ENCODE measurements at regions not wholly inside any gene's neighbourhood (a gene's known extent, or its start where the extent isn't known, plus 50 kb on each side); places are given as distances from the start of the nearest gene placed in this dataset.

DNA sequence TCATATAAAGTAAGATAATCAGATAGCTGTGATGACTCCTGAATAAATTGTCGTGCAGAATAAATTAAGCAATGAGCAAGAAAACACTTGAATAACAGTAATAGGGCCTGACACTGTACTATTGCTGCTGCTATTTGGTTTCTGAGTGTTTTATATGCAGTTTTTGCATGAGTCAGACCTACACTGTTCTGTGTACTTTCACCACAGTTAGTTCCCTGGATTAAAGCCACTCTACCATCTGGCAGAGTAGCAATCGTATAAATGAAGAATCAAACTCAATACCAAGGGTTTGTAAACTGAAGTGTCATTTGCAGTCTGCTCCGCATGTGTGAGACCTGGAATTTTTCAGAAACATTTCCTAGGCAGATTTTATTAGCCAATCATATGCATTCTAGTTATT lies 398.6 kb upstream of the CDH7 start:
- TF ChIP-seq, protein P1, sequence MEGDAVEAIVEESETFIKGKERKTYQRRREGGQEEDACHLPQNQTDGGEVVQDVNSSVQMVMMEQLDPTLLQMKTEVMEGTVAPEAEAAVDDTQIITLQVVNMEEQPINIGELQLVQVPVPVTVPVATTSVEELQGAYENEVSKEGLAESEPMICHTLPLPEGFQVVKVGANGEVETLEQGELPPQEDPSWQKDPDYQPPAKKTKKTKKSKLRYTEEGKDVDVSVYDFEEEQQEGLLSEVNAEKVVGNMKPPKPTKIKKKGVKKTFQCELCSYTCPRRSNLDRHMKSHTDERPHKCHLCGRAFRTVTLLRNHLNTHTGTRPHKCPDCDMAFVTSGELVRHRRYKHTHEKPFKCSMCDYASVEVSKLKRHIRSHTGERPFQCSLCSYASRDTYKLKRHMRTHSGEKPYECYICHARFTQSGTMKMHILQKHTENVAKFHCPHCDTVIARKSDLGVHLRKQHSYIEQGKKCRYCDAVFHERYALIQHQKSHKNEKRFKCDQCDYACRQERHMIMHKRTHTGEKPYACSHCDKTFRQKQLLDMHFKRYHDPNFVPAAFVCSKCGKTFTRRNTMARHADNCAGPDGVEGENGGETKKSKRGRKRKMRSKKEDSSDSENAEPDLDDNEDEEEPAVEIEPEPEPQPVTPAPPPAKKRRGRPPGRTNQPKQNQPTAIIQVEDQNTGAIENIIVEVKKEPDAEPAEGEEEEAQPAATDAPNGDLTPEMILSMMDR (IDR thresholded peaks at IDR 0.05) = no peak
- H3K4me3 ChIP-seq (ENCODE audit: low read length) = no peak overlapping the region
- no peaks in the 10 kb centered on the region for H3K4me1 ChIP-seq (ENCODE audit: control insufficient read depth, insufficient read depth, low read length)
- DNase-seq (no peak), ATAC-seq (no peak)
- Mint-ChIP-seq H3K36me3 (peaks cover 13% of the 10 kb centered on the region), H3K27me3 (ENCODE audit: low read depth in 2 of 2) (no peaks in the 10 kb centered on the region), H3K27ac (no peak overlapping the region), H3K4me3 (no peak overlapping the region), H3K9me3 (peaks cover 6 to 10% of the 10 kb centered on the region in 2 donors), H3K4me1 (no peaks in the 10 kb centered on the region)
- H3K27me3 ChIP-seq (ENCODE audit: control insufficient read depth, insufficient read depth, low read length) = no peaks in the 10 kb centered on the region
- intact Hi-C loops (cut with micrococcal nuclease) = no loop called here
- H3K36me3 ChIP-seq (ENCODE audit: control insufficient read depth, insufficient read depth, low read length) = no peaks in the 10 kb centered on the region
- no peaks in the 10 kb centered on the region for H3K9me3 ChIP-seq (ENCODE audit: control insufficient read depth, insufficient read depth, low read length)
- no peak overlapping the region for H3K27ac ChIP-seq (ENCODE audit: low read length)
- WGBS (ENCODE audit: insufficient coverage) = 83% methylated on average over 2 of the region's 3 CpGs

DNA sequence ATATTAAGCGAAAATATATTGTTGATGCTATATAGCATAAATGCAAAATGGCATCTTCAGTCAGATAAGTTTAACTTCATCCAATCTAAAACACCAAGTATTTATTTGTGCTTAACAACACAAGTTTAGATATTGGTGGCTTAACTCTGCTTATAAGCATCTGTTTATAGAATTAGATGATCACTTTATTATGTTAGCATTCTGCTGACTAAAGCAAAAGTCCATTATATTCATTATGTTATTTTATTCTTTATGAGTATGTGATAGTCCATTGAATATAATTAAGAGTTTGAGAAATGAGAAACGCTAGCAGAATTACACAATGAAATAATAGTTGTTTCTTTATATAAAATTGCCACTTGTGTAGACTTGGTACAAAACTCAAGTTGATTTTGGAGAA lies 401.2 kb upstream of the CDH7 start:
- Histone ChIP-seq H3K27ac (ENCODE audit: low read length) (no peak overlapping the region), H3K4me1 (ENCODE audit: control insufficient read depth, insufficient read depth, low read length) (no peaks in the 10 kb centered on the region), H3K36me3 (ENCODE audit: control insufficient read depth, insufficient read depth, low read length) (no peaks in the 10 kb centered on the region), H3K27me3 (ENCODE audit: control insufficient read depth, insufficient read depth, low read length) (no peaks in the 10 kb centered on the region), H3K9me3 (ENCODE audit: control insufficient read depth, insufficient read depth, low read length) (no peaks in the 10 kb centered on the region), H3K4me3 (ENCODE audit: low read length) (no peak overlapping the region)
- Mint-ChIP-seq H3K27ac (no peak overlapping the region), H3K4me3 (no peak overlapping the region), H3K4me1 (no peaks in the 10 kb centered on the region), H3K27me3 (ENCODE audit: low read depth in 2 of 2) (no peaks in the 10 kb centered on the region), H3K9me3 (peaks cover 4 to 8% of the 10 kb centered on the region in 2 donors), H3K36me3 (peaks cover 9% of the 10 kb centered on the region)
- ATAC-seq (no peak), DNase-seq (no peak)
- WGBS (ENCODE audit: insufficient coverage) = no CpG with 5 or more reads among the region's 2 CpGs
- TF ChIP-seq, protein P1 (IDR thresholded peaks at IDR 0.05) = no peak
- intact Hi-C loops (cut with micrococcal nuclease) = no loop called here

DNA sequence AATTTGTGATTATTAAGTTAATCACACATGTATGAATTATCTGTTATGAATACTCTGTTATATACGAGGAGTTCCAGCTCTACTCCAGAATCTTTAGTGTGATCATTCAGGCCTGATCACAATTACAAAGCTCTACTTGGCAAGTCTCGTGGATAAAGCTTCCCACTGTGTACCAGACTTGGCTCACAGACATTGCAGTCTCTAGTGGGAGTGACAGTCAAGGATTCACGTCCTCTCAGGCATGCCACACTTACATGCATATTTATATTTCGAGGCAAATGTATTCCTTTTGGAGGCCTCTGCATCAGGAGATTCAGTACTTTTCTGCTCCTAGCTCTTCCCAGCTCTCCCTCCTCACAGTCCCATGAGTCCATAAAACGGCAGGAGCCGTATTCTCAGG lies 403.4 kb upstream of the CDH7 start:
- H3K36me3 Mint-ChIP-seq = no peaks in the 10 kb centered on the region
- WGBS (ENCODE audit: insufficient coverage) = 71% methylated on average over 6 of the region's 6 CpGs
- intact Hi-C loops (cut with micrococcal nuclease) = no loop called here
- no peak overlapping the region for H3K27ac Mint-ChIP-seq
- no peak overlapping the region for H3K4me3 ChIP-seq (ENCODE audit: low read length)
- peaks cover 0 to 6% of the 10 kb centered on the region in 2 donors for H3K9me3 Mint-ChIP-seq
- no peak overlapping the region for H3K4me3 Mint-ChIP-seq
- peaks cover 2% of the 10 kb centered on the region for H3K9me3 ChIP-seq (ENCODE audit: control insufficient read depth, insufficient read depth, low read length)
- no peaks in the 10 kb centered on the region for H3K36me3 ChIP-seq (ENCODE audit: control insufficient read depth, insufficient read depth, low read length)
- TF ChIP-seq, protein P1 (IDR thresholded peaks at IDR 0.05) = no peak
- no peaks in the 10 kb centered on the region for H3K4me1 Mint-ChIP-seq
- H3K27me3 ChIP-seq (ENCODE audit: control insufficient read depth, insufficient read depth, low read length) = no peaks in the 10 kb centered on the region
- H3K27me3 Mint-ChIP-seq (ENCODE audit: low read depth in 2 of 2) = no peaks in the 10 kb centered on the region
- no peaks in the 10 kb centered on the region for H3K4me1 ChIP-seq (ENCODE audit: control insufficient read depth, insufficient read depth, low read length)
- DNase-seq (no peak), ATAC-seq (no peak)
- H3K27ac ChIP-seq (ENCODE audit: low read length) = no peak overlapping the region

DNA sequence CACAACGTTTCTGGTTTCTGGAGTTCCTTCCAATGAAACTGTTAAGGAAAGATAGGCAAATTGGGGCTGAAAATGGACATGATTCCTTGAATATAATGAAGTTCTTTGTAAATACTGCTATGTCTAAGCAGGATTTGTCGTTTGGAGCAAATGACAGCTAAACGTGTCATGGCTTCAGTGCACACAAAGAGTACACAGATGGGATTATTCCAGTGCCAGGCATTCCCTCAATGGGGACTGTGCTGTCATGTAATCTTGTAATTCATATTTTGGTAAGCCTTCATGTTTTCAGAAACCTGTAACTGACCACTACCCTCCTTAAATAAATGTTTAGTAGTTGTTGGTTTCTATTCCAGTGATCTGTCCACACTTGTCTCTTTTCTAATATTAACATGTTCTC lies 404.7 kb upstream of the CDH7 start:
- no peak overlapping the region for H3K27ac ChIP-seq (ENCODE audit: low read length)
- Mint-ChIP-seq H3K36me3 (no peaks in the 10 kb centered on the region), H3K27me3 (ENCODE audit: low read depth in 2 of 2) (no peaks in the 10 kb centered on the region), H3K9me3 (peaks cover 0 to 6% of the 10 kb centered on the region in 2 donors), H3K4me3 (no peak overlapping the region), H3K27ac (no peak overlapping the region), H3K4me1 (no peaks in the 10 kb centered on the region)
- H3K4me3 ChIP-seq (ENCODE audit: low read length) = no peak overlapping the region
- H3K4me1 ChIP-seq (ENCODE audit: control insufficient read depth, insufficient read depth, low read length) = no peaks in the 10 kb centered on the region
- peaks cover 2% of the 10 kb centered on the region for H3K9me3 ChIP-seq (ENCODE audit: control insufficient read depth, insufficient read depth, low read length)
- DNase-seq (no peak), ATAC-seq (no peak)
- WGBS (ENCODE audit: insufficient coverage) = 87% methylated on average over 3 of the region's 3 CpGs
- intact Hi-C loops (cut with micrococcal nuclease) = no loop called here
- no peaks in the 10 kb centered on the region for H3K36me3 ChIP-seq (ENCODE audit: control insufficient read depth, insufficient read depth, low read length)
- H3K27me3 ChIP-seq (ENCODE audit: control insufficient read depth, insufficient read depth, low read length) = no peaks in the 10 kb centered on the region
- TF ChIP-seq, protein P1 (IDR thresholded peaks at IDR 0.05) = no peak

All from natural killer cell (primary cell).